GM19455 (cell line): ENCODE measurements at regions not wholly inside any gene's neighbourhood (a gene's known extent, or its start where the extent isn't known, plus 50 kb on each side); places are given as distances from the start of the nearest gene placed in this dataset.
"Not testable (repeated sequence)": the region's sequence is repeated elsewhere in the genome, so short reads cannot be mapped to it uniquely, and the experiment has no call there.

Experiments used
- ATAC-seq: cut with Tn5 transposase; IDR thresholded peaks from one replicate; pipeline ENCODE4 v1.9.1; 2021; ENCODE audit not compliant: unreplicated experiment

- no peak for ATAC-seq
Observed at GRCh38 chr6:119676961-119677360, 327.4 kb upstream of the MAN1A1 start.

GRCh38 chr6:119676230-119676629, 326.7 kb upstream of the MAN1A1 start:
- no peak for ATAC-seq

- no peak for ATAC-seq
Observed at GRCh38 chr6:119673741-119674140, 324.2 kb upstream of the MAN1A1 start.

GRCh38 chr6:119672725-119673124, 323.2 kb upstream of the MAN1A1 start:
- ATAC-seq = no peak

- ATAC-seq = no peak
Observed at GRCh38 chr6:119671105-119671504, 321.5 kb upstream of the MAN1A1 start.

- no peak for ATAC-seq
Observed at GRCh38 chr6:119669221-119669620, 319.7 kb upstream of the MAN1A1 start.

- not testable (repeated sequence) for ATAC-seq
Observed at GRCh38 chr6:119665432-119665831, 315.9 kb upstream of the MAN1A1 start.

GRCh38 chr6:119661628-119662027, 312.1 kb upstream of the MAN1A1 start:
- no peak for ATAC-seq

GRCh38 chr6:119661078-119661477, 311.5 kb upstream of the MAN1A1 start:
- ATAC-seq = no peak

- ATAC-seq = no peak
Observed at GRCh38 chr6:119658917-119659316, 309.4 kb upstream of the MAN1A1 start.

- no peak for ATAC-seq
Observed at GRCh38 chr6:119655124-119655523, 305.6 kb upstream of the MAN1A1 start.

- no peak for ATAC-seq
Observed at GRCh38 chr6:119653329-119653728, 303.8 kb upstream of the MAN1A1 start.

- ATAC-seq = no peak
Observed at GRCh38 chr6:119649531-119649930, 300.0 kb upstream of the MAN1A1 start.

- no peak for ATAC-seq
Observed at GRCh38 chr6:119647309-119647708, 297.7 kb upstream of the MAN1A1 start.

GRCh38 chr6:119643876-119644275, 294.3 kb upstream of the MAN1A1 start:
- ATAC-seq = no peak

- ATAC-seq = no peak
Observed at GRCh38 chr6:119637768-119638167, 288.2 kb upstream of the MAN1A1 start.

- ATAC-seq = no peak
Observed at GRCh38 chr6:119636060-119636459, 286.5 kb upstream of the MAN1A1 start.

GRCh38 chr6:119633461-119633860, 283.9 kb upstream of the MAN1A1 start:
- ATAC-seq = no peak

GRCh38 chr6:119630561-119631192, 281.1 kb upstream of the MAN1A1 start:
- ATAC-seq = no peak

GRCh38 chr6:119628691-119629594, 279.4 kb upstream of the MAN1A1 start:
- ATAC-seq = no peak

GRCh38 chr6:119627908-119628669, 278.5 kb upstream of the MAN1A1 start:
- no peak for ATAC-seq
